OCI-M1 (cell line): ENCODE measurements at regions not wholly inside any gene's neighbourhood (a gene's known extent, or its start where the extent isn't known, plus 50 kb on each side); places are given as distances from the start of the nearest gene placed in this dataset.

ENCODE experiments used
- DNase-seq: peaks from one replicate; lab custom pipeline; 2025; lab: John Stamatoyannopoulos, UW

GRCh38 chr6:225907-226306 is 66.4 kb upstream of the DUSP22 start:
- DNase-seq: no peak

- DNase-seq: no peak
Observed at GRCh38 chr6:226516-227073, 65.7 kb upstream of the DUSP22 start.

- DNase-seq: peak; percentile 23
Observed at GRCh38 chr6:227074-227782, 65.1 kb upstream of the DUSP22 start.

- DNase-seq: no peak
Observed at GRCh38 chr6:227812-228338, 64.4 kb upstream of the DUSP22 start.

GRCh38 chr6:228881-229651 is 63.2 kb upstream of the DUSP22 start:
- no peak for DNase-seq

- no peak for DNase-seq
Observed at GRCh38 chr6:231779-232178, 60.5 kb upstream of the DUSP22 start.

GRCh38 chr6:232982-233640 is 59.2 kb upstream of the DUSP22 start:
- DNase-seq: peak; percentile 27

- no peak for DNase-seq
Observed at GRCh38 chr6:234706-235372, 57.4 kb upstream of the DUSP22 start.

GRCh38 chr6:235763-236360 is 56.4 kb upstream of the DUSP22 start:
- DNase-seq: peak; percentile 92

GRCh38 chr6:236519-236918 is 55.8 kb upstream of the DUSP22 start:
- no peak for DNase-seq

- no peak for DNase-seq
Observed at GRCh38 chr6:240151-240550, 52.1 kb upstream of the DUSP22 start.

- DNase-seq: no peak
Observed at GRCh38 chr6:241336-241865, 50.9 kb upstream of the DUSP22 start.
